Epithelial cell of esophagus (primary cell): ENCODE measurements at regions not wholly inside any gene's neighbourhood (a gene's known extent, or its start where the extent isn't known, plus 50 kb on each side); places are given as distances from the start of the nearest gene placed in this dataset.

Experiments used
- DNase-seq: peaks from one replicate; pipeline ENCODE4 v3.0.0; 2010; ENCODE audit warnings: low read depth
- H3K4me3 ChIP-seq: 2 replicates; pipeline ENCODE4 v1.5.1; 2011; ENCODE audit warnings: mild to moderate bottlenecking, low read length, control low read depth
- CTCF ChIP-seq: IDR thresholded peaks from 2 replicates; pipeline ENCODE4 v1.5.1; 2011; ENCODE audit warnings: low read depth, mild to moderate bottlenecking, low read length, control low read depth, inconsistent platforms; ENCODE audit not compliant: insufficient read depth; ENCODE audit errors: missing control alignments

- no peak for TF ChIP-seq CTCF
- no peak overlapping the region for H3K4me3 ChIP-seq
- DNase-seq: no peak
Observed at GRCh38 chr7:84820481-84820880, 366.4 kb downstream of the SEMA3D start.

GRCh38 chr7:84817016-84817415 is 369.8 kb downstream of the SEMA3D start:
- no peak for DNase-seq
- H3K4me3 ChIP-seq: no peak overlapping the region
- no peak for TF ChIP-seq CTCF

GRCh38 chr7:84813376-84813775 is 373.5 kb downstream of the SEMA3D start:
- no peak overlapping the region for H3K4me3 ChIP-seq
- TF ChIP-seq CTCF: no peak
- DNase-seq: peak; percentile 80

- no peak for DNase-seq
- no peak for TF ChIP-seq CTCF
- H3K4me3 ChIP-seq: no peak overlapping the region
Observed at GRCh38 chr7:84812021-84812420, 374.8 kb downstream of the SEMA3D start.

GRCh38 chr7:84811362-84811761 is 375.5 kb downstream of the SEMA3D start:
- no peak for DNase-seq
- no peak for TF ChIP-seq CTCF
- H3K4me3 ChIP-seq: no peak overlapping the region

GRCh38 chr7:84809877-84810276 is 377.0 kb downstream of the SEMA3D start:
- no peak for TF ChIP-seq CTCF
- H3K4me3 ChIP-seq: no peak overlapping the region
- no peak for DNase-seq

GRCh38 chr7:84803979-84804378 is 382.9 kb downstream of the SEMA3D start:
- no peak overlapping the region for H3K4me3 ChIP-seq
- DNase-seq: no peak
- no peak for TF ChIP-seq CTCF
